T-cell (primary cell): ENCODE measurements at regions not wholly inside any gene's neighbourhood (a gene's known extent, or its start where the extent isn't known, plus 50 kb on each side); places are given as distances from the start of the nearest gene placed in this dataset.
"Not testable (repeated sequence)": the region's sequence is repeated elsewhere in the genome, so short reads cannot be mapped to it uniquely, and the experiment has no call there.

Experiments
- ATAC-seq, 4 experiments: fragments of 200-7000 bp in 3 of 4; fragments of 150-1000 bp in 1 of 4; cut with Tn5 transposase; replicated peaks in 1 of 4; 1 replicate in 3 of 4; 2 replicates in 1 of 4; pipeline ENCODE4 v1.10.0; 2021; ENCODE audit warnings: moderate library complexity in 3 of 4, mild to moderate bottlenecking in 2 of 4, moderate number of reproducible peaks in 1 of 4
- CTCF ChIA-PET, 2 donors: fragments of 300-600 bp; sonication (Branson Sonifier 250); formaldehyde crosslinking; loops; one replicate each; lab custom pipeline; 2022; ENCODE audit warnings: antibody characterized with exemption in 2 of 2; lab: Charles Lee
- POLR2A ChIA-PET, 2 donors: fragments of 300-600 bp; sonication (Branson Sonifier 250); formaldehyde crosslinking; loops; one replicate each; lab custom pipeline; 2022; ENCODE audit warnings: antibody characterized with exemption in 2 of 2; lab: Charles Lee
- DNase-seq, 35 experiments: peaks; one replicate each; pipeline versions ENCODE4 v3.0.0 to v3.0.0-alpha.2; 2013 to 2023
- H3K27ac ChIP-seq: one replicate; pipeline ENCODE4 v1.5.1; 2013; ENCODE audit warnings: low read length
- H3K27me3 ChIP-seq, 2 experiments: replicated peaks in 1 of 2; 1 replicate in 1 of 2; 2 replicates in 1 of 2; pipeline versions ENCODE4 v1.6.1 to v1.7.0; 2013; ENCODE audit warnings: low read length in 1 of 2, mixed read lengths in 1 of 2; ENCODE audit not compliant: control insufficient read depth in 2 of 2, insufficient read depth in 2 of 2; ENCODE audit errors: extremely low read depth in 1 of 2
- H3K36me3 ChIP-seq, 2 donors: 1 replicate in 1 of 2; 2 replicates in 1 of 2; pipeline versions ENCODE4 v1.6.1 to v1.7.0; 2013; ENCODE audit warnings: low read length in 1 of 2; ENCODE audit not compliant: control insufficient read depth in 2 of 2, insufficient read depth in 1 of 2; ENCODE audit errors: extremely low read depth in 1 of 2
- H3K4me1 ChIP-seq, 2 experiments: 1 replicate in 1 of 2; 2 replicates in 1 of 2; pipeline versions ENCODE4 v1.6.1 to v1.7.0; 2013; ENCODE audit warnings: low read length in 2 of 2, mixed read lengths in 1 of 2; ENCODE audit not compliant: insufficient read depth in 2 of 2, control insufficient read depth in 1 of 2; ENCODE audit errors: extremely low read depth in 1 of 2
- H3K4me3 ChIP-seq, 2 donors: 1 replicate in 1 of 2; 2 replicates in 1 of 2; pipeline versions ENCODE4 v1.5.1 to v1.7.0; 2013; ENCODE audit warnings: mild to moderate bottlenecking in 2 of 2, low read length in 1 of 2, moderate library complexity in 1 of 2; ENCODE audit not compliant: control insufficient read depth in 1 of 2; ENCODE audit errors: extremely low read depth in 1 of 2
- H3K9me3 ChIP-seq: 2 replicates; pipeline ENCODE4 v1.7.0; 2013
- H3K27ac Mint-ChIP-seq, 2 donors: one replicate each; pipeline ENCODE4 v1.8.0; 2020 to 2021; ENCODE audit warnings: mild to moderate bottlenecking in 2 of 2, mixed read lengths in 2 of 2
- H3K27me3 Mint-ChIP-seq, 2 donors: one replicate each; pipeline ENCODE4 v1.8.0; 2021 to 2022; ENCODE audit warnings: mixed read lengths in 2 of 2
- H3K36me3 Mint-ChIP-seq: one replicate; pipeline ENCODE4 v1.8.0; 2021; ENCODE audit warnings: mixed read lengths
- H3K4me1 Mint-ChIP-seq, 3 donors: one replicate each; pipeline ENCODE4 v1.8.0; 2020 to 2022; ENCODE audit warnings: mixed read lengths in 3 of 3, mild to moderate bottlenecking in 1 of 3
- H3K4me3 Mint-ChIP-seq, 3 donors: one replicate each; pipeline ENCODE4 v1.8.0; 2020 to 2022; ENCODE audit warnings: mild to moderate bottlenecking in 3 of 3, mixed read lengths in 3 of 3, moderate library complexity in 3 of 3
- H3K9me3 Mint-ChIP-seq, 3 donors: one replicate each; pipeline ENCODE4 v1.8.0; 2020 to 2022; ENCODE audit warnings: mixed read lengths in 3 of 3
- WGBS: methylation state at CpG from one replicate; pipeline ENCODE4 v1.1.5; 2013; ENCODE audit warnings: missing lambda C conversion rate; ENCODE audit not compliant: insufficient coverage; 5-methylcytosine and 5-hydroxymethylcytosine counted together

GRCh38 chr3:75427486-75427885 is 236.6 kb upstream of the FRG2C start:
- peaks cover 0 to 10% (median 9%) of the 10 kb centered on the region in 3 donors for H3K4me1 Mint-ChIP-seq
- H3K27me3 ChIP-seq, H3K27ac ChIP-seq, POLR2A ChIA-PET, H3K4me3 Mint-ChIP-seq, H3K27me3 Mint-ChIP-seq, H3K27ac Mint-ChIP-seq, CTCF ChIA-PET, H3K36me3 ChIP-seq, H3K9me3 Mint-ChIP-seq, ATAC-seq, H3K9me3 ChIP-seq, DNase-seq, H3K4me1 ChIP-seq, H3K4me3 ChIP-seq: not testable (repeated sequence)
- WGBS: 96% methylated on average over 6 of the region's 9 CpGs
- H3K36me3 Mint-ChIP-seq: peaks cover 19% of the 10 kb centered on the region

GRCh38 chr3:75427906-75428305 is 236.2 kb upstream of the FRG2C start:
- H3K27ac ChIP-seq, H3K27me3 ChIP-seq, H3K36me3 ChIP-seq, H3K4me1 ChIP-seq, DNase-seq, POLR2A ChIA-PET, H3K4me3 ChIP-seq, H3K27ac Mint-ChIP-seq, H3K9me3 Mint-ChIP-seq, H3K4me3 Mint-ChIP-seq, H3K9me3 ChIP-seq, H3K27me3 Mint-ChIP-seq, H3K4me1 Mint-ChIP-seq, ATAC-seq: not testable (repeated sequence)
- CTCF ChIA-PET: interaction anchor here in 1 of 2 donors (0.6 kb wide), 1 partner anchor 119 kb away, joined by 6 read pairs; no protein-coding TSS in a partner anchor
- 94% methylated on average over 3 of the region's 5 CpGs for WGBS
- peaks cover 15% of the 10 kb centered on the region for H3K36me3 Mint-ChIP-seq

- H3K27ac ChIP-seq, H3K9me3 ChIP-seq, H3K36me3 ChIP-seq, H3K4me3 ChIP-seq, H3K27me3 Mint-ChIP-seq, H3K4me3 Mint-ChIP-seq, H3K4me1 ChIP-seq, POLR2A ChIA-PET, H3K27me3 ChIP-seq, H3K9me3 Mint-ChIP-seq, ATAC-seq, H3K27ac Mint-ChIP-seq: not testable (repeated sequence)
- Mint-ChIP-seq H3K36me3 (peaks cover 10% of the 10 kb centered on the region), H3K4me1 (peaks cover 4 to 17% (median 16%) of the 10 kb centered on the region in 3 donors)
- WGBS: 65% methylated on average over 6 of the region's 9 CpGs
- CTCF ChIA-PET: interaction anchor here in 1 of 2 donors (0.6 to 1.5 kb wide), 2 partner anchors 237 to 383 kb away, joined by 4 read pairs; no protein-coding TSS in a partner anchor
- DNase-seq: peak in 34 of 35 experiments; percentile 14 to 75 (median 43)
Observed at GRCh38 chr3:75429561-75430220, 234.4 kb upstream of the FRG2C start.

- H3K9me3 ChIP-seq, H3K4me3 Mint-ChIP-seq, H3K4me1 ChIP-seq, H3K9me3 Mint-ChIP-seq, ATAC-seq, H3K27me3 ChIP-seq, DNase-seq, H3K36me3 ChIP-seq, H3K27ac ChIP-seq, H3K27ac Mint-ChIP-seq, H3K27me3 Mint-ChIP-seq, H3K4me3 ChIP-seq, POLR2A ChIA-PET: not testable (repeated sequence)
- CTCF ChIA-PET: interaction anchor here in 1 of 2 donors (1.5 kb wide), 1 partner anchor 238 kb away, joined by 4 read pairs; no protein-coding TSS in a partner anchor
- H3K36me3 Mint-ChIP-seq: peaks cover 10% of the 10 kb centered on the region
- 100% methylated on average over 2 of the region's 7 CpGs for WGBS
- H3K4me1 Mint-ChIP-seq: peaks cover 4 to 17% (median 16%) of the 10 kb centered on the region in 3 donors
Observed at GRCh38 chr3:75430406-75430805, 233.7 kb upstream of the FRG2C start.

GRCh38 chr3:75431120-75431519 is 233.0 kb upstream of the FRG2C start:
- H3K4me3 Mint-ChIP-seq, H3K9me3 Mint-ChIP-seq, H3K27me3 Mint-ChIP-seq, H3K27me3 ChIP-seq, H3K9me3 ChIP-seq, H3K4me1 ChIP-seq, H3K27ac Mint-ChIP-seq, DNase-seq, H3K27ac ChIP-seq, CTCF ChIA-PET, POLR2A ChIA-PET, H3K4me3 ChIP-seq, H3K36me3 ChIP-seq, ATAC-seq: not testable (repeated sequence)
- Mint-ChIP-seq H3K4me1 (peaks cover 4 to 19% (median 17%) of the 10 kb centered on the region in 3 donors), H3K36me3 (peaks cover 10% of the 10 kb centered on the region)
- WGBS: 84% methylated on average over 4 of the region's 6 CpGs

GRCh38 chr3:75432466-75432865 is 231.7 kb upstream of the FRG2C start:
- POLR2A ChIA-PET, H3K36me3 ChIP-seq, H3K9me3 ChIP-seq, ATAC-seq, H3K36me3 Mint-ChIP-seq, H3K27ac Mint-ChIP-seq, DNase-seq, H3K4me3 ChIP-seq, H3K27me3 ChIP-seq, H3K27ac ChIP-seq, CTCF ChIA-PET, H3K27me3 Mint-ChIP-seq, H3K9me3 Mint-ChIP-seq: not testable (repeated sequence)
- no CpG with 5 or more reads among the region's 5 CpGs for WGBS
- Mint-ChIP-seq H3K4me3 (peak overlapping the region in 1 of 3 donors; percentile 21), H3K4me1 (peaks cover 4 to 21% (median 20%) of the 10 kb centered on the region in 3 donors)
- H3K4me1 ChIP-seq: peaks cover 0 to 11% of the 10 kb centered on the region in 2 experiments
